ENCODE measurements at regions not wholly inside any gene's neighbourhood (a gene's known extent, or its start where the extent isn't known, plus 50 kb on each side); places are given as distances from the start of the nearest gene placed in this dataset.

- no peak for DNase-seq (ENCODE audit: low read depth)
Measured at GRCh38 chr3:24986612-24987011, 441.5 kb upstream of the RARB start.

GRCh38 chr3:24999357-24999756, 428.7 kb upstream of the RARB start:
- DNase-seq (ENCODE audit: low read depth), result no peak

- DNase-seq (ENCODE audit: low read depth), result no peak
Measured at GRCh38 chr3:25000971-25001591, 427.0 kb upstream of the RARB start.

- DNase-seq (ENCODE audit: low read depth), result no peak
Measured at GRCh38 chr3:25002052-25002451, 426.0 kb upstream of the RARB start.

- peak; percentile 15 for DNase-seq (ENCODE audit: low read depth)
Measured at GRCh38 chr3:25007974-25008658, 419.9 kb upstream of the RARB start.

- no peak for DNase-seq (ENCODE audit: low read depth)
Measured at GRCh38 chr3:25009665-25010064, 418.4 kb upstream of the RARB start.

- no peak for DNase-seq (ENCODE audit: low read depth)
Measured at GRCh38 chr3:25015599-25015998, 412.5 kb upstream of the RARB start.

- DNase-seq (ENCODE audit: low read depth), result no peak
Measured at GRCh38 chr3:25018909-25019308, 409.2 kb upstream of the RARB start.

- no peak for DNase-seq (ENCODE audit: low read depth)
Measured at GRCh38 chr3:25019506-25019905, 408.6 kb upstream of the RARB start.

GRCh38 chr3:25021816-25022215, 406.2 kb upstream of the RARB start:
- peak; percentile 4 for DNase-seq (ENCODE audit: low read depth)

- no peak for DNase-seq (ENCODE audit: low read depth)
Measured at GRCh38 chr3:25023876-25024275, 404.2 kb upstream of the RARB start.

GRCh38 chr3:25025236-25025635, 402.8 kb upstream of the RARB start:
- DNase-seq (ENCODE audit: low read depth), result peak; percentile 38

- no peak for DNase-seq (ENCODE audit: low read depth)
Measured at GRCh38 chr3:25027650-25028049, 400.4 kb upstream of the RARB start.

- DNase-seq (ENCODE audit: low read depth), result no peak
Measured at GRCh38 chr3:25029820-25030219, 398.2 kb upstream of the RARB start.

- no peak for DNase-seq (ENCODE audit: low read depth)
Measured at GRCh38 chr3:25032344-25032743, 395.7 kb upstream of the RARB start.

GRCh38 chr3:25033407-25034029, 394.5 kb upstream of the RARB start:
- DNase-seq (ENCODE audit: low read depth), result peak; percentile 42

- DNase-seq (ENCODE audit: low read depth), result no peak
Measured at GRCh38 chr3:25035526-25035925, 392.5 kb upstream of the RARB start.

GRCh38 chr3:25036633-25037032, 391.4 kb upstream of the RARB start:
- DNase-seq (ENCODE audit: low read depth), result no peak

GRCh38 chr3:25037049-25037547, 391.0 kb upstream of the RARB start:
- DNase-seq (ENCODE audit: low read depth), result peak; percentile 8

- no peak for DNase-seq (ENCODE audit: low read depth)
Measured at GRCh38 chr3:25038271-25038670, 389.8 kb upstream of the RARB start.

- no peak for DNase-seq (ENCODE audit: low read depth)
Measured at GRCh38 chr3:25038922-25039321, 389.1 kb upstream of the RARB start.

- DNase-seq (ENCODE audit: low read depth), result no peak
Measured at GRCh38 chr3:25040748-25041147, 387.3 kb upstream of the RARB start.
